Testis (tissue), 2 donors: ENCODE measurements at regions not wholly inside any gene's neighbourhood (a gene's known extent, or its start where the extent isn't known, plus 50 kb on each side); places are given as distances from the start of the nearest gene placed in this dataset.

ENCODE experiments used
- POLR2A ChIP-seq: fragments of 450-650 bp; IDR thresholded peaks from one replicate; pipeline ENCODE4 v1.6.1; 2017; ENCODE audit warnings: antibody characterized with exemption, mild to moderate bottlenecking, moderate library complexity
- TF ChIP-seq, protein P1 (sequence below), 3 experiments: fragments of 450-650 bp in 2 of 3; fragments of 200-600 bp in 1 of 3; sonication (generic) in 1 of 3; IDR thresholded peaks; one replicate each; pipeline ENCODE4 v1.5.1; 2016 to 2019; ENCODE audit warnings: antibody characterized with exemption in 3 of 3, mild to moderate bottlenecking in 2 of 3, moderate library complexity in 1 of 3

DNA sequence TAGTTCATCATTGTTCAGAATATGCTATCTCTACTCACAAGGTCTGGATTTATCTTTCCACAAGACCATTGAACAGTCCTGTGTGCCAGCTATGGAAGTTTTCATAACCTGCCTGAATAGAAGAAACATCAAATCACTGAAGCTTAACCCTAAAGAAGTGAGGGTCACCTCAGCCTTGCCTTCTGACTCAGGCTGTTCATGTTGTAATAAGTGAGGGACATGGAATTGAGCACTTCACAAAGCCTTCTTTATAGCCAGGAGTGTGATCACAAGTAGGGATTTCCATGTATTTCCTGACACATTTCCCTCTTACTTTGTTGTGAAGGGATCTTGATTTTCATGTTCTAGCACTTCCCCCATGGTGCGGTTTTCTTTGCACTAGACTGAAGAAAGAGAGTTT lies 577.5 kb upstream of the WWC1 start:
- TF ChIP-seq, protein P1, sequence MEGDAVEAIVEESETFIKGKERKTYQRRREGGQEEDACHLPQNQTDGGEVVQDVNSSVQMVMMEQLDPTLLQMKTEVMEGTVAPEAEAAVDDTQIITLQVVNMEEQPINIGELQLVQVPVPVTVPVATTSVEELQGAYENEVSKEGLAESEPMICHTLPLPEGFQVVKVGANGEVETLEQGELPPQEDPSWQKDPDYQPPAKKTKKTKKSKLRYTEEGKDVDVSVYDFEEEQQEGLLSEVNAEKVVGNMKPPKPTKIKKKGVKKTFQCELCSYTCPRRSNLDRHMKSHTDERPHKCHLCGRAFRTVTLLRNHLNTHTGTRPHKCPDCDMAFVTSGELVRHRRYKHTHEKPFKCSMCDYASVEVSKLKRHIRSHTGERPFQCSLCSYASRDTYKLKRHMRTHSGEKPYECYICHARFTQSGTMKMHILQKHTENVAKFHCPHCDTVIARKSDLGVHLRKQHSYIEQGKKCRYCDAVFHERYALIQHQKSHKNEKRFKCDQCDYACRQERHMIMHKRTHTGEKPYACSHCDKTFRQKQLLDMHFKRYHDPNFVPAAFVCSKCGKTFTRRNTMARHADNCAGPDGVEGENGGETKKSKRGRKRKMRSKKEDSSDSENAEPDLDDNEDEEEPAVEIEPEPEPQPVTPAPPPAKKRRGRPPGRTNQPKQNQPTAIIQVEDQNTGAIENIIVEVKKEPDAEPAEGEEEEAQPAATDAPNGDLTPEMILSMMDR (IDR thresholded peaks at IDR 0.05) = no peak
- TF ChIP-seq POLR2A = no peak
